Activated CD8-positive, alpha-beta T cell treated with anti-CD3 and anti-CD28 coated beads for 36 hours (primary cell): ENCODE measurements at regions not wholly inside any gene's neighbourhood (a gene's known extent, or its start where the extent isn't known, plus 50 kb on each side); places are given as distances from the start of the nearest gene placed in this dataset.

Experiments used
- ATAC-seq: fragments of 200-7000 bp; cut with Tn5 transposase; one replicate; pipeline ENCODE4 v1.10.0; 2021; ENCODE audit warnings: mild to moderate bottlenecking, moderate library complexity
- CTCF ChIA-PET: fragments of 350-600 bp; sonication (Branson Sonifier 250); formaldehyde crosslinking; loops from one replicate; lab custom pipeline; 2021; ENCODE audit warnings: antibody characterized with exemption; lab: Charles Lee
- POLR2A ChIA-PET: fragments of 350-600 bp; sonication (Branson Sonifier 250); formaldehyde crosslinking; loops from one replicate; lab custom pipeline; 2021; ENCODE audit warnings: antibody characterized with exemption; lab: Charles Lee
- DNase-seq: peaks from one replicate; pipeline ENCODE4 v3.0.0-alpha.2; 2020
- H3K27ac Mint-ChIP-seq: one replicate; pipeline ENCODE4 v1.8.0; 2021; ENCODE audit warnings: mild to moderate bottlenecking, mixed read lengths
- H3K27me3 Mint-ChIP-seq: one replicate; pipeline ENCODE4 v1.8.0; 2021; ENCODE audit warnings: mixed read lengths
- H3K36me3 Mint-ChIP-seq: one replicate; pipeline ENCODE4 v1.8.0; 2021; ENCODE audit warnings: low read depth, mixed read lengths
- H3K4me1 Mint-ChIP-seq: one replicate; pipeline ENCODE4 v1.8.0; 2021; ENCODE audit warnings: low read depth, mixed read lengths
- H3K4me3 Mint-ChIP-seq: one replicate; pipeline ENCODE4 v1.8.0; 2021; ENCODE audit warnings: mild to moderate bottlenecking, moderate library complexity, mixed read lengths
- H3K9me3 Mint-ChIP-seq: one replicate; pipeline ENCODE4 v1.8.0; 2021; ENCODE audit warnings: mixed read lengths
- intact Hi-C: fragments of 100-400 bp; cut with micrococcal nuclease; formaldehyde crosslinking; loops from one replicate; pipeline ENCODE4 v1.10.0; 2022
- TF ChIP-seq, protein P1 (sequence below): fragments of 200-600 bp; IDR thresholded peaks from one replicate; pipeline ENCODE4 v1.8.0; 2022; ENCODE audit warnings: antibody characterized with exemption, mild to moderate bottlenecking

DNA sequence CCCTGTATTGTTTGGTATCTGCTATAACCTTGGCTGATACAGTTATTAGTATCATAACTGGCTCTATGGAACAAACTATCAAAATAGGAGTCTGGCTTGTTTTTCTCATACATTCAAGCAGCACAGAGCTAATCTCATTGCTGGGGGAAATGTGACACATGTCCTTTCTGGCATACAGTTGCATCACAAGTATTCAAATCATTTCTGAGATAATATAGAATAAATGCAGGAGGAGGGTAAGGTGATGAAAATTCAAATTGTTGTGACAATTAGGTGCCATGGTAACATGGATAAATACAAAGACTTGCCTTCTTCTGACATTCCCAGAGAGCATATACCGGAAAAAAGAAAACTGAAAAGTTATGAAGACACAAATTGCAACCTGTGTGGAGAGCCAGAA, 2706.8 kb downstream of the ARAP2 start:
- TF ChIP-seq, protein P1, sequence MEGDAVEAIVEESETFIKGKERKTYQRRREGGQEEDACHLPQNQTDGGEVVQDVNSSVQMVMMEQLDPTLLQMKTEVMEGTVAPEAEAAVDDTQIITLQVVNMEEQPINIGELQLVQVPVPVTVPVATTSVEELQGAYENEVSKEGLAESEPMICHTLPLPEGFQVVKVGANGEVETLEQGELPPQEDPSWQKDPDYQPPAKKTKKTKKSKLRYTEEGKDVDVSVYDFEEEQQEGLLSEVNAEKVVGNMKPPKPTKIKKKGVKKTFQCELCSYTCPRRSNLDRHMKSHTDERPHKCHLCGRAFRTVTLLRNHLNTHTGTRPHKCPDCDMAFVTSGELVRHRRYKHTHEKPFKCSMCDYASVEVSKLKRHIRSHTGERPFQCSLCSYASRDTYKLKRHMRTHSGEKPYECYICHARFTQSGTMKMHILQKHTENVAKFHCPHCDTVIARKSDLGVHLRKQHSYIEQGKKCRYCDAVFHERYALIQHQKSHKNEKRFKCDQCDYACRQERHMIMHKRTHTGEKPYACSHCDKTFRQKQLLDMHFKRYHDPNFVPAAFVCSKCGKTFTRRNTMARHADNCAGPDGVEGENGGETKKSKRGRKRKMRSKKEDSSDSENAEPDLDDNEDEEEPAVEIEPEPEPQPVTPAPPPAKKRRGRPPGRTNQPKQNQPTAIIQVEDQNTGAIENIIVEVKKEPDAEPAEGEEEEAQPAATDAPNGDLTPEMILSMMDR: no peak
- H3K4me3 Mint-ChIP-seq: no peak overlapping the region

DNA sequence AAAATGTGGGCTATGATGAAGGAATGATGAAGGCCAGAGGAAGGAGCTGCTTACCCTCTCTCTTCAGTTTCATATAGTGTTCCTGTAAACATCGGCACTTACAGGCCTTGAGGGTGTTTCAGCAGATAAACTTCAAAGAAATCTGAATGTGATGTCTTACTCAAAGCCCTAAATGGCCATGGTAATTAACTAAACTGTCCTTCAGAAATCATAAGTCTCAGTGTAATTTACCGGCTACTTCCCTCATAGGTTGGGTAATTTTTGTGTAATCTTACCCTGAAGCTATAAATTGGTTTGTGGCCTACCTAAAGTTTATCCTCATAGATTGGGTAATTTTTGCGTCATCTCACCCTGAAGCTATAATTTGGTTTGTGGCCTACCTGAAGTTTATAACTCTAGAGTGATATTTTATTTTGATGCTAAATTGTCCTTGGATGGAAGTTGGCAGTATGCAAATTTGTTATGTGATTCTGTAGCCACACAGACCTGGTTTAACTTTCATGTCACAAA, 2700.3 kb downstream of the ARAP2 start:
- H3K27me3 Mint-ChIP-seq: no peaks in the 10 kb centered on the region

More for the DNA sequence above, 2706.8 kb downstream of the ARAP2 start:
- ChIA-PET POLR2A (no interaction called here), CTCF (no interaction called here)
- intact Hi-C loops: no loop called here
- no peak for ATAC-seq
- Mint-ChIP-seq H3K27me3 (no peaks in the 10 kb centered on the region), H3K27ac (no peak overlapping the region), H3K4me1 (no peaks in the 10 kb centered on the region), H3K9me3 (peaks cover 5% of the 10 kb centered on the region), H3K36me3 (no peaks in the 10 kb centered on the region)
- DNase-seq: no peak

DNA sequence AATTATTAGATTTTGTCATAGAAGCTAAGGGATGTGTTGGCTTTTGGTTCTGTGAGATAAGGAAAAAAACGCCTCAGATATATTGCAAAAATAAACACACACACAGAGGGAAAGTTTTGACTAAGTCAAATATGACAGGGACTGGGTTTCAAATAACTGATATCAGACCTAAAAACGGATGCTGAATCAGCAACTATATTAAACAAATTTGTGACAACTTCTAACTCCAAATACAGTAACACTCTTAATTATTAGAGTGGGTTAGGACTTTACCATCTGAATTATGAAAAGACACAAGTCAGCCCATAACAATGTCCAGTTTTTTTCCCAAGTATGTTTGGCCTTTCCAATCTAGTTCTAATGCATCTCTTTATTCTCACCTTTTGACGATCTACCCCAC, 2693.1 kb downstream of the ARAP2 start:
- intact Hi-C loops: no loop called here
- TF ChIP-seq, protein P1: no peak
- H3K9me3 Mint-ChIP-seq: peaks cover 31% of the 10 kb centered on the region
- H3K4me1 Mint-ChIP-seq: no peaks in the 10 kb centered on the region
- H3K36me3 Mint-ChIP-seq: no peaks in the 10 kb centered on the region
- no peak overlapping the region for H3K27ac Mint-ChIP-seq
- no peak for DNase-seq
- H3K27me3 Mint-ChIP-seq: no peaks in the 10 kb centered on the region
- CTCF ChIA-PET: no interaction called here
- ATAC-seq: no peak
- POLR2A ChIA-PET: no interaction called here
- no peak overlapping the region for H3K4me3 Mint-ChIP-seq

More for the DNA sequence above, 2700.3 kb downstream of the ARAP2 start:
- ChIA-PET POLR2A (no interaction called here), CTCF (no interaction called here)
- no peak overlapping the region for H3K27ac Mint-ChIP-seq
- TF ChIP-seq, protein P1: no peak
- intact Hi-C loops: no loop called here
- H3K36me3 Mint-ChIP-seq: no peaks in the 10 kb centered on the region
- DNase-seq: no peak
- no peaks in the 10 kb centered on the region for H3K4me1 Mint-ChIP-seq
- H3K4me3 Mint-ChIP-seq: no peak overlapping the region
- H3K9me3 Mint-ChIP-seq: peaks cover 14% of the 10 kb centered on the region
- ATAC-seq: no peak

DNA sequence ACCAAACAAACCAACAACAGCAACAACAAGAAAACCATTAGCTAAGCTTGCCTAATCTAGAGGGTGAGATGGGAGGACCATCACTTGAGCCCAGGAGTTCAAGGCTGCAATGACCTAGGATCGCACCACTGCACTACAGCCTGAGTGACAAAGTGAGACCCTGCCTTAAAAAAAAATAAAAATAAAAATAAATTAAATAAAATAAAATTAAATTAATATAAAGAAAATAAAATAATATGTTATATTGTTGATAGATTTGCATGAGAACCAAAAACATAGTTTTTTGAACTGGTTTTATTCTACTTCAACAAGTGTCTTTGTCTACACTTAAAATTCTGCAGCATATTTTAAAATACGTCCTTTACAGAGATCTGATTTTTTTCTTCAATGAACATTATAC, 2683.1 kb downstream of the ARAP2 start:
- TF ChIP-seq, protein P1: no peak
- Mint-ChIP-seq H3K9me3 (peaks cover 3% of the 10 kb centered on the region), H3K27me3 (no peaks in the 10 kb centered on the region), H3K4me1 (no peaks in the 10 kb centered on the region), H3K27ac (no peak overlapping the region), H3K36me3 (no peaks in the 10 kb centered on the region), H3K4me3 (no peak overlapping the region)
- ATAC-seq (no peak), DNase-seq (no peak)
- intact Hi-C loops: no loop called here
- ChIA-PET CTCF (no interaction called here), POLR2A (no interaction called here)

GRCh38 chr4:33566649-33567048, 2677.7 kb downstream of the ARAP2 start:
- ChIA-PET POLR2A (no interaction called here), CTCF (no interaction called here)
- Mint-ChIP-seq H3K4me1 (no peaks in the 10 kb centered on the region), H3K36me3 (no peaks in the 10 kb centered on the region), H3K27ac (no peak overlapping the region), H3K9me3 (peaks cover 2% of the 10 kb centered on the region), H3K4me3 (no peak overlapping the region), H3K27me3 (no peaks in the 10 kb centered on the region)
- intact Hi-C loops: no loop called here
- no peak for ATAC-seq
- DNase-seq: no peak
- TF ChIP-seq, protein P1: no peak
